ENCODE measurements at regions not wholly inside any gene's neighbourhood (a gene's known extent, or its start where the extent isn't known, plus 50 kb on each side); places are given as distances from the start of the nearest gene placed in this dataset.
"Not testable (repeated sequence)": the region's sequence is repeated elsewhere in the genome, so short reads cannot be mapped to it uniquely, and the experiment has no call there.

DNA sequence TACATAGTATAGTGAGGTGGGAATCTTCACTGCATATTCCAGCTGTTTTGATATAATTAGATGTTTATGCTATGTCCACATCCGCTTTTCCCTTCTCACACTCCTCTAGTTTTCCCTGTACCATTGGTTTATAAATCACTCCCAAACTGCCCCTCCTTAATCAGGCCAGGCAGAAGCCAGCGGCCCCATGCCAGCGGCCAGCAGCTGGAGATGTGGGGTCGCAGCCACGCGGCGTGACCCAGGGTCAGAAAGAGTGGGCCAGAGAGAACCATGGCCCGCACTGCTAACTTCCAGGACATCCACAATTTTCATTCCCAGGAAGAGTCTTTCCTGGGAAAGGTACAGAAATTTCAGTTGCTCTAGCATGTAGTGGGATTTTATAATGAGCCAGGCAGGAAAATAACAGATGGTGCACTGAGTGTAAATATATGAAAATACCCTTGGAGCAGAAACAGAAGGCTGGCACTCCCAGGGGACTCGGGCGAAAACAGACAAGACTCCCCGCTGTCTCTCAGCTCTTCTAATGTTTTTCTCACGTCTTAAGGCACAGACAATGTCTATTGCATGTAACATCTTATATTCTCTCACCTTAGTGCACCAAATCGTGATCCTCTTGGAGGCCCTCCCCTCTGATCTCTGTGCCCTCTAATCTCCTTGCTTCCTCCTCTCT, 145.9 kb upstream of the ZFP42 start:
- DNase-seq (ENCODE audit: low read depth in 2 of 3, low spot score in 1 of 3) = no peak

- DNase-seq (ENCODE audit: low read depth in 2 of 3, low spot score in 1 of 3) = no peak
Measured at GRCh38 chr4:187865914-187866313, 129.7 kb upstream of the ZFP42 start.

DNA sequence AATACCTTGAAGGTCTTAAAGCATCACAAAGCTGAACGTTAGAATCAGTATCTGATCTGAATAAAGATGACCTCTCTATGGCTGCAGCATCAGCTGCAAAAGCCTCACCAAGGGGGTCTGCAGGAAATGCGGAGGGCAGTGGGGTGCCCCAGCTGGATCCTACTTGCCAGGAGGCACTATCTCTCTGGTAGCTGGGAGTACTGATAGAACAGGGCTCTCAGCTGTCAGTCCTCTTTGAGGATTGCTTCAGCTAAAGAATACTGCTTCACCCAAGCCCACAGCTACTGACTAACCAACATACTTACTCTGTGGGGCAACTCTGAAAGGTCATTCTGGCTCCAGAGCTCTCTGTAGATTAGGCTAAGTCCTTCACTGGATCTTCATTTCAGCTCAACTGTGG, 112.5 kb upstream of the ZFP42 start:
- no peak for DNase-seq (ENCODE audit: low read depth in 2 of 3, low spot score in 1 of 3)

DNA sequence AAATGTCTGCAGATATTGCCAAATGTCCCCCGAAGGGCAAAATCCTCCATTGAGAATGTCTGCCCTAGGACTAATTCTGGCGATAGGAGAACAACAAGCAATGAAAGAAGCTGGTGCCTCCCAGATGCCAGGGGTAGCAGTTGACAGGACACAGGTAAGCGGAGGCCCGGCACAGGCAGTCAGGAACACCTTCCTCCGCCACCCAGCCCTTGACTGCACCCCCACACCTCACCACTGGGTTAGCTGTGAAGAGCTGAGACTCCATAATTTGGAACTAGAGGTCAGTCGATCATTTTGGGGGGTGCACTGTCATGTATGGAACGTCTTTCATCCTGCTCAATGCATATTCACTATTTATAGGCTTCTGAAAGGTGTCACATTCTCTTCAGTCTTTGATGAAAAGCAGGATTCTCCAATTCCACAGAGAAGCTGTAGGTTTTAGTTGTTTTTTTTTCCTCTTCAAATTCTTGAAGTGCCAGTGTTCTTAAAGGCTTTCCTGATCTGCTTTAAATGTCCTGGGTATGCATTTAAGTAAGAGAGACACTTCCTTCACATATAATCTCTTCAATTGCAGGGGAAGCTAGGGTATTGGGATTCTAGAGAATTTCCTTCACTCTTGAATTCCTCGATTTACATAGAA, 111.6 kb upstream of the ZFP42 start:
- DNase-seq (ENCODE audit: low read depth in 2 of 3, low spot score in 1 of 3) = no peak

GRCh38 chr4:187887906-187888305, 107.7 kb upstream of the ZFP42 start:
- no peak for DNase-seq (ENCODE audit: low read depth in 2 of 3, low spot score in 1 of 3)

DNA sequence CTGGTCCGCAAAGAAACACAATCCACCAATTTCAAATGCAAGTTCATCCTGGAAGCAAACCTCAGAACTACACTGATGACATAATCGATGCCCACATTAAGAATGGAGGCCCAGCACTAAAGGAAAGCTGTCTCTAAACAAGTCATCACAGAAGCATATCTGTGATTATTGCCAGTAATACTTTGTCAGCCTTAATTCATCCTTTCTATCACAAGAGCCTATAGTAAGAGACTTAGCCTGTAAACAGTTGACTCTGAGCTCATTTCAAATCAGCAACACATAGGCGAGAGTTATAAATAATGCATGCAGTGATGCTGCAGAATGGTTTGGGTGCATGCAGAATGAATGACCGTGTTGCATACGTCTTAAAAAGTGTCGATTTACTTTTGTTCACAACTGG, 105.9 kb upstream of the ZFP42 start:
- no peak for DNase-seq (ENCODE audit: low read depth in 2 of 3, low spot score in 1 of 3)

GRCh38 chr4:187893418-187893817, 102.2 kb upstream of the ZFP42 start:
- DNase-seq (ENCODE audit: low read depth in 2 of 3, low spot score in 1 of 3) = no peak

- DNase-seq (ENCODE audit: low read depth in 2 of 3, low spot score in 1 of 3) = no peak
Measured at GRCh38 chr4:187903106-187903505, 92.5 kb upstream of the ZFP42 start.

- no peak for DNase-seq (ENCODE audit: low read depth in 2 of 3, low spot score in 1 of 3)
Measured at GRCh38 chr4:187903700-187904099, 91.9 kb upstream of the ZFP42 start.

DNA sequence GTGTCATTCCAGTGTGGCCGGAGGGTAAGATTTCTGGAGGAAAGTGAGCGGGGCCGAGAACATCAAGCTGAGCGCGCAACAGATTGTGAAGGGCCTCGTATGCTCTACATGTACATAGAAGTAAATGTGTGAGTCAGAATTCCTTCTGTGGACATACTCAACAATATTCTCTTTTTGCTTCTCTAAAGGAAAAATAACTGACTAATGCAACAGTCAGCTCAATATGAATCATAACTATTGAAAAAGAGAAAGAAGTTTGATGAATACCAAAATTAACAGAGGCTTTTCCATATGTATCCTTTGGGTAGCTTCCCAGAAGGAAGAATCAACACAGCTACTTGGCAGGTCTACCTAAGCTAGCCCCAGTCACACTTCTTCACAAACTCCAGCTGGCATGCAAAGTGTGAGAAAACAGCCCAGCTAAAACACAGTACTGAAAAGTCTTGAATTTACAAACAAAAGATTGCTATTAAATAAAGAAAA, 87.5 kb upstream of the ZFP42 start:
- no peak for DNase-seq (ENCODE audit: low read depth in 2 of 3, low spot score in 1 of 3)

DNA sequence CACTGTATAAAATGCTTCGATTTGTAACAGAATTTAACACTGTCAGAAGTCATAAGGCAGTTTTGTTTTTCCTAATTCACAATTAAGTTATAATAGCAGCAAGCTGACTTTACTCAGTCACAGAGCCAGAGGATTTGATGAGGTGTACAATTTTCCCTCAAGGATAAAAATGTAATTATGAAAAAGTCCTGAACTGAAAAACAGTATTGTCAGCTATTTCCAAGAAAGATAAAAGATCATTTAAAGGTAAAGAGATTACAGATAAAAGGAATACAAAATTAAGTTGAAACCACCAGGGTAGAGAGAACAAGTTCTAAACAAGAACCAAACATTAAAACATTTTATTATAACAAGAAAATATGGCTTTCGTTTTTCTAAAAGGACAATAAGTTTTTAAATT, 86.8 kb upstream of the ZFP42 start:
- DNase-seq (ENCODE audit: low read depth in 2 of 3, low spot score in 1 of 3) = no peak

- no peak for DNase-seq (ENCODE audit: low read depth in 2 of 3, low spot score in 1 of 3)
Measured at GRCh38 chr4:187910741-187911140, 84.8 kb upstream of the ZFP42 start.

- not testable (repeated sequence) for DNase-seq (ENCODE audit: low read depth in 2 of 3, low spot score in 1 of 3)
Measured at GRCh38 chr4:187915406-187915805, 80.2 kb upstream of the ZFP42 start.

DNA sequence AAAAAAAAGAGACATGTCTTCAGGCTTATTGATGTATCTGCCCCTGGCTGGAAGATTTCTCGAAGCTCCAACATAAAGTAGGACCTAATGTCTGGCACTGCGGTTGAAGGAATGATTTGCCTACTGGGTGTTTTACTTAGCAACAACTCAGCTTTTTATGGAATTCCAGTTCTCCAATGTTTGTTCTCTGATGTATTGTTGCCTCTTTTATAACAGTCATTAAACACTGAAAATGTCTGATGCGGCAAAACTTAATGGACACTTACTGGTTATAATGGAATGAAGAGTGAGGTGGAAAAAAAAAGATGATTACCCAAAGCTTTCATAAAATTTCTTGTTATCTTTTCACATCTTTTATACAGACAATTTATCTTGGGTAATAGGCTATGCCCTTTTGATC, 75.6 kb upstream of the ZFP42 start:
- no peak for DNase-seq (ENCODE audit: low read depth in 2 of 3, low spot score in 1 of 3)

DNA sequence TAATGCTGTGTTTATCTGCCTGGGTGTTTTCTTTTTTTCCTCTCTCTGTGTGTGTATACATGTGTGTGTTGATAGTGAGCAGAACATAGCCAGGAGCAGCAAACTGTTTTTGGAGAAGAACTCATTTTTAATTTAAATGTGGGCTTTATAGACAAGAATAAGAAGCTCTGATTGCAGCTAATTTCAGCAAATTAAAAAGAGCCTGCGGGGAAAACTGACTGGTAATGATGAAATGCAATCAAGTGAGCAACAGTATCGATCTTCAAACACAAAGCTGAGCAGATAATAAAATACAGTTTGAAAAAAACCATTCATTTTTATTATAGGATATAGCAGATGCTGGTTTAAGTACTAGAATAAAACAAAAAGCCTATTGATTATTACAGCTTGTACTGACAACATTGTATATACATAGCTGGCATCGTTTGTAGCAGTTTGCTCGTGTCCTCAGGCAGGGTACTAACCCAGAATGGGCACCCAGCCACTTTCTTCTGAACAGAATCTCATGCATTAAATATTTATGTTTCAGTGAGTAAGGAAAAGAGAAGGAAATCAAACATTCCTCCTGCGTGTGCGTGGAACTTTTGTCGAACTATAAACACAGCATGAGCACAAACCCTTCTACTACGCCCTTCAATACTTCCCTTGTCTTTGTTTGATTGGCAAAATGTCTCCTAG, 73.5 kb upstream of the ZFP42 start:
- DNase-seq (ENCODE audit: low read depth in 2 of 3, low spot score in 1 of 3) = no peak

- DNase-seq (ENCODE audit: low read depth in 2 of 3, low spot score in 1 of 3) = no peak
Measured at GRCh38 chr4:187929024-187929423, 66.5 kb upstream of the ZFP42 start.

GRCh38 chr4:187934766-187935165, 60.8 kb upstream of the ZFP42 start:
- DNase-seq (ENCODE audit: low read depth in 2 of 3, low spot score in 1 of 3) = no peak

- no peak for DNase-seq (ENCODE audit: low read depth in 2 of 3, low spot score in 1 of 3)
Measured at GRCh38 chr4:187937557-187937956, 58.0 kb upstream of the ZFP42 start.

DNA sequence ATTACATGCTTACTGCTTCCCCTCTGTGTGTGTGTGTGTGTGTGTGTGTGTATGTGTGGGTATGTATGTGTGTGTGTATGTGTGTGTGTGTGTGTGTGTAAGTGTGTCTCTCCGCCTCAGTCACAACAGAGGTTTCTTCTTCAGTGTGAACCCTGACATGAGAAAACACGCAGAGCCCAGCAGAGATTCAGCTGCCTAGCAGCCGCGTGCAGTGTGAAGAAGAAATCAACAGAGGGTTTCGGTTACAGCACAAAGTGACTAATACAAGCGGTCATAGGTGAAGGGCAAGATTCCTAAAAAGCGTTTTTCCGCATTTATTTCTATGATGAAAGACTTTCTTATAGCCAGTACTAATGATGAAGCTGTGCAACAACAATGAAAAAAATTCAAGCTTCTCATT, 55.3 kb upstream of the ZFP42 start:
- no peak for DNase-seq (ENCODE audit: low read depth in 2 of 3, low spot score in 1 of 3)

GRCh38 chr4:187942968-187943367, 52.6 kb upstream of the ZFP42 start:
- DNase-seq (ENCODE audit: low read depth in 2 of 3, low spot score in 1 of 3) = no peak

DNA sequence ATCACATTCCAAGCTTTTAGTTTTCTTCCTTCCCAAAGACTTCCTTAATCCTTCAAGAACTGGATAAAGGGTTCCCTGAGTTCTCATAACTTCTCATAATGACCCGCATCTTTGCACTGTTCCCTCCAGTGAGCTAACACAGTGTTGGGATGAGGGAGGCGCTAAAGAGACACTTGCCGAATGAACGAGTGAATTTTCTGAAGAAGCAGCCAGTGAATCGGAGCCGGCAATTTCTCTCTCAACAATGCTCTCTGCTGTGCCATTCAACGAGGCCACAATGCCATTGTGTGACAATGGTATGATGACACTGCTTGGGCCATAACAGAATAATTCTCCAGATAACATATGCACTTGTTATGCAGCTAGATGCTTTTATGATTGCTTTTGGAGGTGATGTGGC, 51.4 kb upstream of the ZFP42 start:
- no peak for DNase-seq (ENCODE audit: low read depth in 2 of 3, low spot score in 1 of 3)
